ENCODE measurements at regions not wholly inside any gene's neighbourhood (a gene's known extent, or its start where the extent isn't known, plus 50 kb on each side); places are given as distances from the start of the nearest gene placed in this dataset.

DNA sequence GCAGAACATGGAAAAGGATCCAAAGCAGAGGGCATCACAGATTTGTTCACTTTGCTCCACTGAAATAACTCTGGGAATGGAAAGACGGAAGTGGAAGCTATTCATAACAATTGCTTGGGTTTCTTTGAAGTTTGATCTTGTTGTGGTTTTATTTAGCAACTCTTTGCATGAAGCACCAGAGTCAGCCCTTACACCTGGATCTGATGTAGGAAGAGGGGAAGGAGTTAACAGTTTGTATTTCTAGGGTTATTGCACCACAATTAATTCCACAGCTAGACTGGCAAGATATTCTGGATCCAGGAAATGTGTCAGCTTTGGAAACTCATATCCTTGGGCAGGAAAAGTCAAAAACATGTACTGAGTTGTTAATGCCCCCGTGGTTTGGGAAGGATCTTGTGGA is 1143.4 kb downstream of the CNTNAP5 start:
- TF ChIP-seq, protein P1, sequence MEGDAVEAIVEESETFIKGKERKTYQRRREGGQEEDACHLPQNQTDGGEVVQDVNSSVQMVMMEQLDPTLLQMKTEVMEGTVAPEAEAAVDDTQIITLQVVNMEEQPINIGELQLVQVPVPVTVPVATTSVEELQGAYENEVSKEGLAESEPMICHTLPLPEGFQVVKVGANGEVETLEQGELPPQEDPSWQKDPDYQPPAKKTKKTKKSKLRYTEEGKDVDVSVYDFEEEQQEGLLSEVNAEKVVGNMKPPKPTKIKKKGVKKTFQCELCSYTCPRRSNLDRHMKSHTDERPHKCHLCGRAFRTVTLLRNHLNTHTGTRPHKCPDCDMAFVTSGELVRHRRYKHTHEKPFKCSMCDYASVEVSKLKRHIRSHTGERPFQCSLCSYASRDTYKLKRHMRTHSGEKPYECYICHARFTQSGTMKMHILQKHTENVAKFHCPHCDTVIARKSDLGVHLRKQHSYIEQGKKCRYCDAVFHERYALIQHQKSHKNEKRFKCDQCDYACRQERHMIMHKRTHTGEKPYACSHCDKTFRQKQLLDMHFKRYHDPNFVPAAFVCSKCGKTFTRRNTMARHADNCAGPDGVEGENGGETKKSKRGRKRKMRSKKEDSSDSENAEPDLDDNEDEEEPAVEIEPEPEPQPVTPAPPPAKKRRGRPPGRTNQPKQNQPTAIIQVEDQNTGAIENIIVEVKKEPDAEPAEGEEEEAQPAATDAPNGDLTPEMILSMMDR (IDR thresholded peaks at IDR 0.05): no peak
- TF ChIP-seq POLR2A (IDR thresholded peaks at IDR 0.05): no peak
